ENCODE measurements at regions not wholly inside any gene's neighbourhood (a gene's known extent, or its start where the extent isn't known, plus 50 kb on each side); places are given as distances from the start of the nearest gene placed in this dataset.

DNA sequence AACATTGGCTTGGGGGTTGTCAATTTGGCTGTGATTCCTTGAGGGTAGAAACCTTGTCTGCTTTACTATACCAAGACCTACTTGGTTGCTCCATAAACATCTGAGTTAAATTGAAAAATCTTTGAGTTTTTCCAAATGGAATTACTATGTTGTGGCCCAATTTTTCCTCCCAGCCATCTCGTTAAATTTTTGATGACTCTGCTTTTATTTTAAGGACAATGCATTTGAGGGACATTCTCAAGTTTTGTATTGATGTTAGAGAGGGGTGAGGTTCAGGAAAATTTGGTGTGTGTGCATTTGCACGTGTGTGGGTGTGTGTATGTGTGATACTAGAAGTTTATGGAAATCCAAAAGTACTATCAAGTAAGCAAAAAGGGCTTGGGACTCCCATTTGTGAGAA lies 491.4 kb upstream of the KLF4 start:
- H3K27ac ChIP-seq = no peak overlapping the region
- H3K4me3 ChIP-seq = no peak overlapping the region
- no peak for DNase-seq
- no peak for TF ChIP-seq CTCF (IDR thresholded peaks at IDR 0.05)
- H3K27me3 ChIP-seq = no peaks in the 10 kb centered on the region
- H3K36me3 ChIP-seq = no peaks in the 10 kb centered on the region
- H3K9me3 ChIP-seq = no peaks in the 10 kb centered on the region
- peaks cover 0 to 8% (median 0%) of the 10 kb centered on the region in 4 donors for H3K4me1 ChIP-seq
- intact Hi-C loops (cut with DNase I; ENCODE audit: low total_unique reads) = no loop called here

DNA sequence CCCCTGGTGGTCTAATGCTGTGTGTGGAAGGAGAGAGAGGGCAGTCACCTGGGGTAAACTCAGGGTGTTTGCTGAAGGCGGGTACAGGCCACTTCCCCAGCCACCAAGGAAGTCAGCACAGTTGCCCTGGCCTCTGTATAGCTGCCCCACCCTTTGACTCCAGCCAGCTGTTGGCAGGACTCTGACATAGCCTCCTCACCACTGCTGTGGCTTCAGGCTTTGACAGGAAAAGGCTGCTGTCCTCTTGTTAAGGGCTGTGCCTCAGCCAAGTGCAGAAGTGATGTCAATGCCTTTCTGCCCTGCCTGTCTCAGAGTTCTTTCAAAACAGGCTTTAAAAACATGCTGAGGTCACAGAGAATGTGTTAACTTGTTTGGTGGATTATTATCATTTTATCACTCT lies 487.2 kb upstream of the KLF4 start:
- intact Hi-C loops (cut with DNase I; ENCODE audit: low total_unique reads) = no loop called here
- Histone ChIP-seq H3K4me1 (no peaks in the 10 kb centered on the region), H3K9me3 (no peaks in the 10 kb centered on the region), H3K27ac (no peak overlapping the region), H3K27me3 (no peaks in the 10 kb centered on the region), H3K36me3 (no peaks in the 10 kb centered on the region), H3K4me3 (no peak overlapping the region)
- TF ChIP-seq CTCF (IDR thresholded peaks at IDR 0.05) = no peak
- peak; percentile 77 to 83 for DNase-seq

DNA sequence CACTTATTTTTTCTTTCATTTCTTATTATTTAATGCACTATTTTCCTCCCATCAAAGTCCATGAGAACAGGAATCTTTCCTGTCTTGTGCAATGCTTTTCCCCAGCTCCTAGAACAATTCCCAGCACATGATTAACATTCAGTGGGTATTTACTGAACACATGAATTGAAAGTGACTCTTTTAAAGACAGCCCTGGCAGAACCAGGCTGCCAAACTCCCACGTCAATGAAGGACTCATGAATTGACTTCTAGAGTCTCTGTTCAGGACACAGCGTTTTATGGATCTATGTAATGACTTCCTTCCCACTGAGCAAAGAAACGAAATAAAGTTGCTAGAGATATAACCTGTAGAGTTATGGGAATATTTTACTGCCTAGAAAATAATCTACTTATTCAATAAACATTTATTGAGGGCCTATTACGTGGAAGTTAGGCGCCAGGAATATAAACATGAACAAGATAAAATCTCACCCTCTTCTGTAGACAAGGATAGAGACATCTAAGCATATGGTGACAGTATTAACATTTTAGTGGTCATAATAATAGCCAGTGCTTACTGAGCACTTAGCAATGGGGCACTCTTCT lies 485.9 kb upstream of the KLF4 start:
- H3K4me3 ChIP-seq = no peak overlapping the region
- DNase-seq = peak in 1 of 2 donors; percentile 52
- no peak for TF ChIP-seq CTCF (IDR thresholded peaks at IDR 0.05)
- intact Hi-C loops (cut with DNase I; ENCODE audit: low total_unique reads) = no loop called here
- H3K4me1 ChIP-seq = no peaks in the 10 kb centered on the region
- H3K36me3 ChIP-seq = no peaks in the 10 kb centered on the region
- no peaks in the 10 kb centered on the region for H3K9me3 ChIP-seq
- no peak overlapping the region for H3K27ac ChIP-seq
- H3K27me3 ChIP-seq = no peaks in the 10 kb centered on the region

- H3K36me3 ChIP-seq = no peaks in the 10 kb centered on the region
- H3K4me1 ChIP-seq = no peaks in the 10 kb centered on the region
- no peak overlapping the region for H3K4me3 ChIP-seq
- no peaks in the 10 kb centered on the region for H3K9me3 ChIP-seq
- no peaks in the 10 kb centered on the region for H3K27me3 ChIP-seq
- TF ChIP-seq CTCF (IDR thresholded peaks at IDR 0.05) = no peak
- intact Hi-C loops (cut with DNase I; ENCODE audit: low total_unique reads) = no loop called here
- H3K27ac ChIP-seq = no peak overlapping the region
- DNase-seq = no peak
Measured at GRCh38 chr9:107973451-107973850, 483.9 kb upstream of the KLF4 start.

- no peaks in the 10 kb centered on the region for H3K36me3 ChIP-seq
- H3K27ac ChIP-seq = no peak overlapping the region
- H3K9me3 ChIP-seq = no peaks in the 10 kb centered on the region
- H3K4me3 ChIP-seq = no peak overlapping the region
- DNase-seq = no peak
- no peaks in the 10 kb centered on the region for H3K27me3 ChIP-seq
- intact Hi-C loops (cut with DNase I; ENCODE audit: low total_unique reads) = no loop called here
- TF ChIP-seq CTCF (IDR thresholded peaks at IDR 0.05) = no peak
- no peaks in the 10 kb centered on the region for H3K4me1 ChIP-seq
Measured at GRCh38 chr9:107972346-107972745, 482.8 kb upstream of the KLF4 start.

- no peak for DNase-seq
- Histone ChIP-seq H3K27me3 (peaks cover 0 to 2% of the 10 kb centered on the region in 2 donors), H3K27ac (no peak overlapping the region), H3K9me3 (no peaks in the 10 kb centered on the region), H3K36me3 (no peaks in the 10 kb centered on the region), H3K4me3 (no peak overlapping the region), H3K4me1 (no peaks in the 10 kb centered on the region)
- intact Hi-C loops (cut with DNase I; ENCODE audit: low total_unique reads) = no loop called here
- no peak for TF ChIP-seq CTCF (IDR thresholded peaks at IDR 0.05)
Measured at GRCh38 chr9:107971241-107971640, 481.7 kb upstream of the KLF4 start.
